Transverse colon (tissue), 4 donors: ENCODE measurements at regions not wholly inside any gene's neighbourhood (a gene's known extent, or its start where the extent isn't known, plus 50 kb on each side); places are given as distances from the start of the nearest gene placed in this dataset.

ENCODE experiments used
- DNase-seq: peaks from one replicate; pipeline ENCODE4 v3.0.0-alpha.2; 2019
- H3K27ac ChIP-seq, 4 donors: fragments of 200-600 bp; sonication (generic); 2 replicates each; pipeline ENCODE4 v1.5.1; 2016 to 2018; ENCODE audit warnings: inconsistent platforms in 4 of 4
- H3K27me3 ChIP-seq: fragments of 200-600 bp; sonication (generic); 2 replicates; pipeline ENCODE4 v1.5.1; 2017; ENCODE audit warnings: inconsistent platforms
- H3K36me3 ChIP-seq, 4 donors: fragments of 200-600 bp; sonication (generic); 2 replicates each; pipeline ENCODE4 v1.5.1; 2017 to 2019; ENCODE audit warnings: inconsistent platforms in 4 of 4
- H3K4me1 ChIP-seq, 4 donors: fragments of 200-600 bp; sonication (generic); 2 replicates each; pipeline ENCODE4 v1.5.1; 2017 to 2020; ENCODE audit warnings: inconsistent platforms in 4 of 4
- H3K4me3 ChIP-seq, 4 donors: fragments of 200-600 bp; sonication (generic); 1 replicate in 1 of 4; 2 replicates in 3 of 4; pipeline versions ENCODE4 v1.5.1 to v1.6.1; 2017 to 2019; ENCODE audit warnings: inconsistent platforms in 4 of 4
- H3K9me3 ChIP-seq, 2 donors: fragments of 200-600 bp; sonication (generic); 2 replicates each; pipeline ENCODE4 v1.5.1; 2017 to 2019; ENCODE audit warnings: inconsistent platforms in 2 of 2
- EP300 ChIP-seq: sonication (generic); formaldehyde crosslinking; IDR thresholded peaks from one replicate; pipeline ENCODE4 v1.6.1; 2017; ENCODE audit warnings: antibody characterized with exemption, low read depth
- POLR2A ChIP-seq: fragments of 450-650 bp; IDR thresholded peaks from one replicate; pipeline ENCODE4 v1.6.1; 2016; ENCODE audit warnings: antibody characterized with exemption, mild to moderate bottlenecking, moderate library complexity
- POLR2AphosphoS5 ChIP-seq, 3 donors: sonication (generic); formaldehyde crosslinking; IDR thresholded peaks; one replicate each; pipeline ENCODE4 v1.6.1; 2016; ENCODE audit warnings: antibody characterized with exemption in 3 of 3
- WGBS, 2 donors: methylation state at CpG; one replicate each; pipeline ENCODE4 v1.1.5; 2018; ENCODE audit warnings: low coverage in 1 of 2; 5-methylcytosine and 5-hydroxymethylcytosine counted together
- in situ Hi-C, 4 donors: fragments of 200-750 bp; cut with MboI; loops; one replicate each; pipeline versions ENCODE4 v1.15.0 to v1.15.1; 2017; ENCODE audit warnings: low sequenced_read_pairs in 3 of 4, low pct_ligation_motif_present in 1 of 4, low pct_unique_long_range_greater_than_20kb in 1 of 4
- intact Hi-C: fragments of 100-400 bp; cut with DNase I; formaldehyde crosslinking; loops from one replicate; pipeline ENCODE4 v1.15.1; 2023; ENCODE audit warnings: low total_unique reads
- TF ChIP-seq, protein P1 (sequence below), 5 experiments: fragments of 200-600 bp in 3 of 5; fragments of 450-650 bp in 2 of 5; sonication (generic) in 3 of 5; IDR thresholded peaks; 1 replicate in 2 of 5; 2 replicates in 3 of 5; pipeline ENCODE4 v1.5.1; 2016 to 2017; ENCODE audit warnings: antibody characterized with exemption in 5 of 5, inconsistent platforms in 3 of 5, mild to moderate bottlenecking in 2 of 5, moderate library complexity in 1 of 5

DNA sequence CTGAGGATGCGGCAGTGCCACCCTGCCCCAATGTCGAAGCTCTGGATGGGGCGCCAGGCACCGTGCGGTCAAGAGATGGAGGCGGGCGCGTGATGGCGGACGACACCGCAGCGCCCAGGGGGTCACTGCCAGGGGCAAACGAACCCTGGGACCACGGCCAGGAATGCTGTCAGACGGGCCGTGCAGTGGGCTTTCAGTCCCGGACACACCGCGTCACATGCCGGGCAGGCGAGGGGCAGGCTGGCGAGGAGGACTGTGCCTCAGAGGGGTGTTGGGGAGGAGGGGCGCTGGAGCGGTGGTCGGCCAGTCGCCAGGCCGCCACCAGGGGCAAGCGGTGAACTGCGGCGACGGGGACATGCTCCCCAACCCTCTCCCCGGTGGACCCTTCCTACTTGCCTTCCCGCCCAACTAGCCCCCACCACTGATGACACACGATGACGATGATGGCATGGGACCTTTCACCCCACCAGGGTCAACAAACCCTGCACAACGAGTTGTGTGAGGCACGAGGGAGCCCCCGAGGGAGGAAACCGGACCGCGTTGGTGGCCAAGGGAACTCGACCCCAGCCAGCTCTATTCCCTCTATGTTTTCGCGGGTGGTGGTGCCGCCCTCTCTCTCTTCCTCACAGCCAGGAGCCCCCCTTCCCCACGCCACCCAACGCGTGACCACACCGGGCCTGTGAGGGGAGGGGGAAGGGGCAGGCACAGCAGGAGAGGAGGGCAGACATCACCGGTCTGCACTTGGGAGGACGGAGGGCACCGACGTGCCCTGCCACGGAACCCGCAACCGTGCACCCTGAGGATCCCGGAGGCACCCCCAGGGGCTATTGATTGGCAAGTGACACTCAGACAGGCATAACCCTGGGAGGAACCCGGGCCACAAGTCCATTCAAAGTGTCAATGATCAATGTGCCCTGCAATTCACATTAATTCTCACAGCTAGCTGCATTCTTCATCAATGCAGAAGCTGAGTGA, 1960.9 kb upstream of the DEFB115 start:
- in situ Hi-C loops (loop anchor here in 1 of 4 donors (25.0 kb wide), 1 partner anchor 1166 kb away; no protein-coding TSS in a partner anchor), intact Hi-C loops (no loop called here)
- no peak overlapping the region for H3K4me3 ChIP-seq
- no peaks in the 10 kb centered on the region for H3K4me1 ChIP-seq
- no peak overlapping the region for H3K27ac ChIP-seq
- 82% methylated on average over 58 of the region's 58 CpGs; no CpG with 5 or more reads in 1 of the 2 donors for WGBS, 2 donors
- peaks cover 4 to 25% of the 10 kb centered on the region in 2 donors for H3K9me3 ChIP-seq
- DNase-seq: no peak
- H3K36me3 ChIP-seq: no peaks in the 10 kb centered on the region
- H3K27me3 ChIP-seq: no peaks in the 10 kb centered on the region
- no peak for TF ChIP-seq EP300
- TF ChIP-seq POLR2A: no peak
- TF ChIP-seq POLR2AphosphoS5 (IDR thresholded peaks at IDR 0.05): no peak
- TF ChIP-seq, protein P1, sequence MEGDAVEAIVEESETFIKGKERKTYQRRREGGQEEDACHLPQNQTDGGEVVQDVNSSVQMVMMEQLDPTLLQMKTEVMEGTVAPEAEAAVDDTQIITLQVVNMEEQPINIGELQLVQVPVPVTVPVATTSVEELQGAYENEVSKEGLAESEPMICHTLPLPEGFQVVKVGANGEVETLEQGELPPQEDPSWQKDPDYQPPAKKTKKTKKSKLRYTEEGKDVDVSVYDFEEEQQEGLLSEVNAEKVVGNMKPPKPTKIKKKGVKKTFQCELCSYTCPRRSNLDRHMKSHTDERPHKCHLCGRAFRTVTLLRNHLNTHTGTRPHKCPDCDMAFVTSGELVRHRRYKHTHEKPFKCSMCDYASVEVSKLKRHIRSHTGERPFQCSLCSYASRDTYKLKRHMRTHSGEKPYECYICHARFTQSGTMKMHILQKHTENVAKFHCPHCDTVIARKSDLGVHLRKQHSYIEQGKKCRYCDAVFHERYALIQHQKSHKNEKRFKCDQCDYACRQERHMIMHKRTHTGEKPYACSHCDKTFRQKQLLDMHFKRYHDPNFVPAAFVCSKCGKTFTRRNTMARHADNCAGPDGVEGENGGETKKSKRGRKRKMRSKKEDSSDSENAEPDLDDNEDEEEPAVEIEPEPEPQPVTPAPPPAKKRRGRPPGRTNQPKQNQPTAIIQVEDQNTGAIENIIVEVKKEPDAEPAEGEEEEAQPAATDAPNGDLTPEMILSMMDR (IDR thresholded peaks at IDR 0.05): no peak

DNA sequence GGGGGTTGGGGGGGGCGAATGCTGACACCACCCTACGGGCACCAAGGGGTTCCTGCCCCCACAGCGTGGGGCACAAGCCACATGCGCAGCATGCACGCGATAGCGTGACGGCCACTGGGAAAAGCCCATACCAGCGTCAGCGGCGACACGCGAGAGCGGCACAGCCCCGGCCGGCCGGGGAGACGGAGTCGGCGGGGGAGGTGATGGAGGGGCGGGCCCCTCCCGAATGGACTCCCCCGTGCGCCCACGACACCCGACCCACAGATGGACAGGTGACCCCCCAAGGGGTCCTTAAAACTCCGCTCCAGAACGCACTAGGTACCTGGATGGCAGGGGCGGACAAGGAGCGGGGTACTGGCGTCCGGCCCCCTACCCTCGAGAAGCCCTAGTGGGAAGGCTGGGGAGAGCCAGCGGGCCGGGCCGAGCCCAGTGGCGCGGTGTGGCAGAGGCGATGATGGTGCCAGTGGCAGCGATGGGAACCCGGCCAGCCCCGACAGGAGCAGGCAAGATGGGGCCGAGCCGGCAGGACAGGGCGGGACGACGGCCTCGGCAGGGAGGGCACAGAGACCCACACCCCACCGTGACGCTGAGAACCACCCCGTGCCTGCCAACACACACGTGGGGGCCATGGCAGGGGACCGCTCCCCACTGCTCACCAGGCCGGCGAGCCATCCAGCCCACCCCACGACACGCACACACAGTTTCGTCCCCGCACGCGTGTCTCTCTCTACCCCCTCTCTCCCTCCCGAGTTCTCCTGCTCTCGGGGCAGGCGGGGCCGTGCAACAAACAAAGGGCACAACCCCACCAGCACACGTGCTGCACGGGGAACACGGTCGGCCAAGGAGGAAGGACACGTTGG, 1959.8 kb upstream of the DEFB115 start:
- DNase-seq: no peak
- peaks cover 4 to 32% of the 10 kb centered on the region in 2 donors for H3K9me3 ChIP-seq
- H3K27me3 ChIP-seq: no peaks in the 10 kb centered on the region
- no peak overlapping the region for H3K27ac ChIP-seq
- no peaks in the 10 kb centered on the region for H3K36me3 ChIP-seq
- intact Hi-C loops (no loop called here), in situ Hi-C loops (loop anchor here in 1 of 4 donors (25.0 kb wide), 1 partner anchor 1165 kb away; no protein-coding TSS in a partner anchor)
- no peak overlapping the region for H3K4me3 ChIP-seq
- TF ChIP-seq, protein P1 (IDR thresholded peaks at IDR 0.05): no peak
- TF ChIP-seq EP300: no peak
- TF ChIP-seq POLR2AphosphoS5 (IDR thresholded peaks at IDR 0.05): no peak
- no peak for TF ChIP-seq POLR2A
- H3K4me1 ChIP-seq: no peaks in the 10 kb centered on the region
- 61 to 79% methylated on average over 17 to 70 of the region's 70 CpGs for WGBS, 2 donors

DNA sequence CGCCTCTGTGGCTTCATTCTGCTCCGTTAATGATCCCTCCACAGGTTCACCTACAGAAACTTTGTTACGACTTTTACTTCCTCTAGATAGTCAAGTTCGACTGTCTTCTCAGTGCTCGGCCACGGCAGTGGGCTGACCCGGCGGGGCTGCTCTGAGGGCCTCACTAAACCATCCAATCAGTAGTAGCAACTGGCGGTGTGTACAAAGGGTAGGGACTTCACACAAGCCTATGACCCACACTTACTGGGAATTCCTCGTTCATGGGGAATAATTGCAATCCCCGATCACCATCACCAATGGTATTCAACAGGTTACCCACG, 1959.2 kb upstream of the DEFB115 start:
- no peaks in the 10 kb centered on the region for H3K36me3 ChIP-seq
- TF ChIP-seq EP300 (no peak), POLR2A (no peak)
- no peaks in the 10 kb centered on the region for H3K27me3 ChIP-seq
- H3K4me3 ChIP-seq: no peak overlapping the region
- H3K9me3 ChIP-seq: peaks cover 4 to 32% of the 10 kb centered on the region in 2 donors
- intact Hi-C loops (no loop called here), in situ Hi-C loops (loop anchor here in 1 of 4 donors (25.0 kb wide), 1 partner anchor 1164 kb away; no protein-coding TSS in a partner anchor)
- no peaks in the 10 kb centered on the region for H3K4me1 ChIP-seq
- 62 to 72% methylated on average over 9 to 12 of the region's 12 CpGs for WGBS, 2 donors
- no peak overlapping the region for H3K27ac ChIP-seq
- no peak for DNase-seq

DNA sequence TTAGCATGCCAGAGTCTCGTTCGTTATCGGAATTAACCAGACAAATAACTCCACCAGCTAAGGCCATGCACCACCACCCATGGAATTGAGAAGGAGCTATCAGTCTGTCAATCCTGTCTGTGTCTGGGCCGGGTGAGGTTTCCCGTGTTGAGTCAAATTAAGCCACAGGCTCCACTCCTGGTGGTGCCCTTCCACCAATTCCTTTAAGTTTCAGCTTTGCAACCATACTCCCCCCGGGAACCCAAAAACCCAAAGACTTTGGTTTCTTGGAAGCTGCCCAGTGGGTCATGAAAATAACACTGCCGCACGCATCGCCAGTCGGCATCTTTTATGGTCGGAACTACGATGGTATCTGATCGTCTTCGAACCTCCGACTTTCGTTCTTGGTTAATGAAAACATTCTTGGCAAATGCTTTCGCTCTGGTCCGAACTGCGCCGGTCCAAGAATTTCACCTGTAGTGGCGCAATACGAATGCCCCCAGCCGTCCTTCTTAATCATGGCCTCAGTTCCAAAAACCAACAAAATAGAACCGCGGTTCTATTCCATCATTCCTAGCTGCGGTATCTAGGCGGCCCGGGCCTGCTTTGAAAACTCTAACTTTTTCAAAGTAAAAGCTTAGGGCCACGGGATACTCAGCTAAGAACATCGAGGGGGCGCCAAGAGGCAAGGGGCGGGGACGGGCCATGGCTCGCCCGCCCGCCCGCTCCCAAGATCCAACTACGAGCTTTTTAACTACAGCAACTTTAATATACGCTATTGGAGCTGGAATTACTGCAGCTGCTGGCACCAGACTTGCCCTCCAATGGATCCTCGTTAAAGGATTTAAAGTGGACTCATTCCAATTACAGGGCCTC, 1958.5 kb upstream of the DEFB115 start:
- intact Hi-C loops (no loop called here), in situ Hi-C loops (loop anchor here in 1 of 4 donors (25.0 kb wide), 1 partner anchor 1163 kb away; no protein-coding TSS in a partner anchor)
- peaks cover 4 to 32% of the 10 kb centered on the region in 2 donors for H3K9me3 ChIP-seq
- H3K27me3 ChIP-seq: no peaks in the 10 kb centered on the region
- H3K27ac ChIP-seq: no peak overlapping the region
- no peaks in the 10 kb centered on the region for H3K4me1 ChIP-seq
- H3K36me3 ChIP-seq: no peaks in the 10 kb centered on the region
- TF ChIP-seq EP300: no peak
- TF ChIP-seq, protein P1 (IDR thresholded peaks at IDR 0.05): no peak
- no peak for TF ChIP-seq POLR2AphosphoS5 (IDR thresholded peaks at IDR 0.05)
- TF ChIP-seq POLR2A: no peak
- 88 to 95% methylated on average over 33 to 40 of the region's 40 CpGs for WGBS, 2 donors
- no peak overlapping the region for H3K4me3 ChIP-seq
- DNase-seq: no peak
